ENCODE measurements at regions not wholly inside any gene's neighbourhood (a gene's known extent, or its start where the extent isn't known, plus 50 kb on each side); places are given as distances from the start of the nearest gene placed in this dataset.
A peak's percentile ranks its signal among the peaks of the same experiment; 100 is the strongest.

DNA sequence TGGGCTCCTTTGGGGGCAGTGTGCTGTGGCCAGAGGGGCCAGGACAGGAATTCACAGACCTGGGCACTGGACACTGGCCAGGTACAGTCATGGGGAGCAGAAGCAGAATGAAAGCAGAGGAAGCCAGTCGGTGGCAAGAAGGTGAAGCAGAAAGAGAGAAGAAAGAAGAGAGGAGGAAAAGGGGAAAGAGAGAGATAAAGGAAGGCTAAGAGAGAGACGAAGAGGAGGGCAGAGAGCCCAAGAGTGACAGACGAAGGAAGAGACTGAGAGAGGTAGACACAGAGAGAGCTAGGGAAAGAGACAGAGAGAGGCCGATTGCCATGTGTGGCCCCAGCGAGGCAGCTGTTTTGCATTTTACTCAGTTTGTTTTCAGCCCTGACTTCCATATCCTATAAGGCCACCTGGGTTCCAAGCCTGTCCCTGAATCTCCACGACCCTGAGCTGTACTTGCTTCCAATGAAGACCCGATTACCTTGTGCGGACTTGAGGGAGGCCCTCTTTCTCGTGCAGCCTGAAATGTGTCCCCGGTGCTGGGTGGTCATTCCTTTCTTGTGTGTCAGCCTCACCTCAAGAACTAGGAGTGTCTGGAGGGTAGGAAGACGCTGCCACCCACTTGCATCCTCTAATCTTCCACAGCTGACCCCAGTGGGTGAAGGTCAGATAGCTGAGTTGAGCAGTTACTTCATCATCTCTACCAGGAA is 73.9 kb downstream of the LSM3 start:
- H3K4me1 ChIP-seq (ENCODE audit: control insufficient read depth, insufficient read depth, low read length): no peaks in the 10 kb centered on the region
- ATAC-seq (no peak), DNase-seq (no peak)
- H3K27me3 ChIP-seq (ENCODE audit: control insufficient read depth, insufficient read depth): no peaks in the 10 kb centered on the region
- H3K4me3 ChIP-seq (ENCODE audit: low read length): no peak overlapping the region
- WGBS: 90% methylated on average over 11 of the region's 11 CpGs
- no peak overlapping the region for H3K27ac ChIP-seq (ENCODE audit: low read length)
- no peaks in the 10 kb centered on the region for H3K9me3 ChIP-seq (ENCODE audit: control insufficient read depth, low read length)
- intact Hi-C loops (cut with DNase I): no loop called here

DNA sequence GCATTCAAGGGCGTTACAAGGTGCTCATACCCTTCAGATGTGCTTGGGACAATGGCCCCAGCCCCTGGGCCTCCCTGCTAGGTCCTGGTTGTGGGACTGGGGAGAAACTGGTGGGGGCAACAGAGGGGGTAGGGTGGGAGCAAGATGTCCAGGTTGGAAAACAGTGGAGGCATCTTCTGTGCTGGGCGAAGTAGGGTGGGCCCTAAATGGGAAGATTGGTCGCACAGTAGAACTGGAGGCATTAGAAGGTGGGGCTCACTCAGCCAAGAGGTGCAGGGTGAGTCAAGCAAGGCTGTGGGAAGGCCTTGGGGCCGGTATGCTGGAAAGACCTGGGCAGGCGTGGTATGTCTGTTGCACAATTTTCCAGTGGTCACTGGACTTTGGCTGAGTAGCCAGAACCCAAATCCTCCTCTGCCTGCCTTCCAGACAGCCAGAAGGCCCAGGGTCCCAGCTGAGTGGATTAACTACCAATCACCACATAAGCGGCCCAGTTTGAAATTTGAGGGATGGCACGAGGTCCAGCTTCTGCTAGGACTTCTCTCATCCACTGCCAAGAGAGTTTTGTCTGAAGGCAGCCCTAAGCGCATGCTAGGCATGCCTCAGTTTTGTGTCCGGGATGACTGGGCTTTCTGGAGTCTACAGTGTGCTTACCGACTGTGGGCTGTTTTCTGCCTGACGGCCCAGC is 74.5 kb downstream of the LSM3 start:
- DNase-seq (no peak), ATAC-seq (no peak)
- Histone ChIP-seq H3K4me3 (ENCODE audit: low read length) (no peak overlapping the region), H3K9me3 (ENCODE audit: control insufficient read depth, low read length) (no peaks in the 10 kb centered on the region), H3K4me1 (ENCODE audit: control insufficient read depth, insufficient read depth, low read length) (no peaks in the 10 kb centered on the region), H3K27ac (ENCODE audit: low read length) (no peak overlapping the region), H3K27me3 (ENCODE audit: control insufficient read depth, insufficient read depth) (no peaks in the 10 kb centered on the region)
- 82% methylated on average over 11 of the region's 11 CpGs for WGBS
- intact Hi-C loops (cut with DNase I): no loop called here

DNA sequence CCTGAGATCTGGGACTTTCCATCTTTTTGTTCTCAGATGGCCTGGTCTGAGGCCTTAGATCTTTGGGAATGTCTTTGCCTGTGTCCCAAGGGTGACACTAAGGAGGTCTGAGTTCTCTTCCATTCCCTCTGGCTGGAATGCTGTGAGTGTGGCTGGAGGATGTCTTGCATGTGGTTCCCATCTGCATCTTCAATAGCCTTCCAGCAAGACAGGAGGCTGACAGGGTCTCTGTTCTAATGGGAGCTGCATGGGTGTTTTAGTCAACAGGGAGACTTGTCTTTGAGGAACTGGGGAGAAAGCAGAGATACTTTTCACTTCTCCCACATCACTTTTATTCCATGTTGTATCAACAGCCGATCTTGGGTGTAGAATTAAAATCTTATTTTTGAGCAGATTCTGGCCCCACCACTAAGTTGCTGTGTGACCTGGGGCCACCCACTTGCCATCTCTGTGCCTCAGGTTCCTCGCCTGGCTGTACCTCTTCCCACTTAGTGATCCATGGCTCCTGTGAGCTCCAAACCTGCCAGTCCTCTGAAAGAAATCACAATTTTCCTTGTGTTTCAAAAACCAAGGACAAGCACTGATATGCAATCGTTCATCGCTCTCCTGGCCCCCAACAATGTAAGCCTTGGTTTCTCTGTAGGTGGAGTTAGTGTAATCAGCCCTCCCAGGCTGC is 75.2 kb downstream of the LSM3 start:
- H3K27ac ChIP-seq (ENCODE audit: low read length): no peak overlapping the region
- DNase-seq (no peak), ATAC-seq (no peak)
- H3K4me1 ChIP-seq (ENCODE audit: control insufficient read depth, insufficient read depth, low read length): no peaks in the 10 kb centered on the region
- H3K27me3 ChIP-seq (ENCODE audit: control insufficient read depth, insufficient read depth): no peaks in the 10 kb centered on the region
- H3K4me3 ChIP-seq (ENCODE audit: low read length): no peak overlapping the region
- 92% methylated on average over 4 of the region's 4 CpGs for WGBS
- H3K9me3 ChIP-seq (ENCODE audit: control insufficient read depth, low read length): no peaks in the 10 kb centered on the region
- intact Hi-C loops (cut with DNase I): no loop called here

DNA sequence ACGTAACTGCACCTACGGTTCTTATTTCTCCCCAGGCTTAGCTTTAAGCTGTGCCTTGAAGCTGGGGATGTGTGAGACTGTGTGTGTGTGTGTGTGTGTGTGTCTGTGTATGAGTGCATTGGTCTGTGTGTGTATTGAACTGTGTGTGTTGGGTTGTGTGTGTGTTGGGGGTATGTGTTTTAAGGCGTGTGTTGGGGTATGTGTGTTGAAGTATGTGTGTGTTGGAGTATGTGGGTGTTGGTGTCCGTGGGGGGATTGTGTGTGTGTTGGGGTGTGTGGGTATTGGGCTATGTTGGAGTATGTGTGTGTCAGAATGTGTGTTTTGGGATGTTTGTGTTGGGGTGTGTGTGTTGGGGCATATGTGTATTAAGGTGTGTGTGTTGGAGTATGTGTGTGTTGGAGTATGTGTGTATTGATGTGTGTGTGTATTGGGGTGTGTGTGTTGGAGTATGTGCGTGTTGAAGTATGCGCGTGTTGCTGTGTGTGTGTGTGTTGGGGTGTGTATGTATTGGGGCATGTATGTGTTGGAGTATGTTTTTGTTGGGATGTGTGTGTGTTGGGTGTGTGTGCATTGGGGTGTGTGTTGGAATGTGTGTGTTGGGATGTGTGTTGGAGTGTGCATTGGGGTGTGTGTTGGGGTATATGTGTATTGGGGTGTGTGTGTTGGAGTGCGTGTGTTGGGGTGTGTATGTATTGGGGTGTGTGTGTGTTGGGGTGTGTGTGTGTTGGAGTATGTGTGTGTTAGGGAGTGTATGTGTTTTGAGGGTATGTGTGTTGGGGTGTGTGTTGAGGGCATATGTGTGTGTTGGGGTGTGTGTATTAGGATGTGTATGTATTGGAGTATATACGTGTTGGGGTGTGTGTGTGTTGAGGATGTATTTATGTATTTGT is 76.4 kb downstream of the LSM3 start:
- 94% methylated on average over 9 of the region's 9 CpGs for WGBS
- DNase-seq (no peak), ATAC-seq (no peak)
- H3K4me1 ChIP-seq (ENCODE audit: control insufficient read depth, insufficient read depth, low read length): no peaks in the 10 kb centered on the region
- no peak overlapping the region for H3K27ac ChIP-seq (ENCODE audit: low read length)
- intact Hi-C loops (cut with DNase I): no loop called here
- H3K4me3 ChIP-seq (ENCODE audit: low read length): no peak overlapping the region
- no peaks in the 10 kb centered on the region for H3K9me3 ChIP-seq (ENCODE audit: control insufficient read depth, low read length)
- H3K27me3 ChIP-seq (ENCODE audit: control insufficient read depth, insufficient read depth): no peaks in the 10 kb centered on the region

DNA sequence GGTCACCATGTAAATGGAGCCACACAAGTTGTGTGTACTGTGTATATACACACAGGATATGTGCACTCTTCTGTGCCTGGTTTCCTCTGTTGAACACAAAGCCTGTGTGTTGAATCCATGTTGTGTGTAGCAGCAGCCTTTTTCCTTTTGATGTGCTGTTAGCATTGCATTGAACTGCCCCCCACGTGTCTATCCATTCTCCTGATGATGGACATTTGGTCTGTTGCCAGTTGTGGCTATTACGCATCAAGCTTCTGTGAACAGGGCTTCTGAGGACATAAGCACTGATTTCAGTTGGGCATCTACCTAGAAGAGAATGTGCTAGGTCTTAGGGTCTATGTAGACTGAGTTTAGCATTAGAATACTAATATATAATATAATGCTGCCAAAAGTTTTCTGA is 77.4 kb downstream of the LSM3 start:
- ATAC-seq (peak in 1 of 2 donors; percentile 28), DNase-seq (no peak)
- Histone ChIP-seq H3K9me3 (ENCODE audit: control insufficient read depth, low read length) (no peaks in the 10 kb centered on the region), H3K4me3 (ENCODE audit: low read length) (no peak overlapping the region), H3K27ac (ENCODE audit: low read length) (no peak overlapping the region), H3K4me1 (ENCODE audit: control insufficient read depth, insufficient read depth, low read length) (no peaks in the 10 kb centered on the region), H3K27me3 (ENCODE audit: control insufficient read depth, insufficient read depth) (no peaks in the 10 kb centered on the region)
- WGBS: 39% methylated on average over 2 of the region's 2 CpGs
- intact Hi-C loops (cut with DNase I): no loop called here

DNA sequence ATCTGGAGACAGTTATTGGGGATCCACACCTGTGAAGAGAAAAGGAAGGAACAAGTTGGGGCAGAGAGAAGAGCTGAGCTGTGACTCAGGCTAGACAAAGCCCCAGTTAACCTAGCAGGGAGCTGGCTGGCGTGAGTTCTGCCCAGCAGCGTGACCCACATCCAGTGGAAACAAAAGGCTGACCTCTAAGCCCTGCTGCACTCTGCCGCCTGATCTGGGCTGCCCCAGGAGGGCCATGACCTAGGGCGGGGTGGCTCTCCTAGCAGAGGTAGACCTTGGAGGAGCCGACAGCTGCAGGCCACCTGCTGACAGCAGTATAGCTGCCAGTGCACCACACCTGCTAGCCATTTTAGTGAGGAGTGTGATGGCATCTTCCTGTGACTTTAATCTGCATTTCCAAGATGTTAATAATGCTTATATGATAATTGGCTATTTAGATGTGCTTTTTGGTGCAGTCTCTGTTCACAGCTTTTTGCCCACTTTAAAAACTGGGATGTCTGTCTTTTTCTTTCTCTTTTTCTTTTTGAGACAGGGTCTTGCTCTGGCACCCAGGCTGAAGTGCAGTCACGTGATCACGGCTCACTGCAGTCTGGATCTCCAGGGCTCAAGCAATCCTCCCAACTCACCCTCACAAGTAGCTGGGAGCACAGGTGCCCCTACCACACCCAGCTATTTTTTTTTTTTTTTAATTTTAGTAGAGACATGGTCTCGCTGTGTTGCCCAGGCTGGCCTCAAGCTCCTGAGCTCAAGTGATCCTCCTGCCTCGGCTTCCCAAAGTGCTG is 78.1 kb downstream of the LSM3 start:
- intact Hi-C loops (cut with DNase I): no loop called here

DNA sequence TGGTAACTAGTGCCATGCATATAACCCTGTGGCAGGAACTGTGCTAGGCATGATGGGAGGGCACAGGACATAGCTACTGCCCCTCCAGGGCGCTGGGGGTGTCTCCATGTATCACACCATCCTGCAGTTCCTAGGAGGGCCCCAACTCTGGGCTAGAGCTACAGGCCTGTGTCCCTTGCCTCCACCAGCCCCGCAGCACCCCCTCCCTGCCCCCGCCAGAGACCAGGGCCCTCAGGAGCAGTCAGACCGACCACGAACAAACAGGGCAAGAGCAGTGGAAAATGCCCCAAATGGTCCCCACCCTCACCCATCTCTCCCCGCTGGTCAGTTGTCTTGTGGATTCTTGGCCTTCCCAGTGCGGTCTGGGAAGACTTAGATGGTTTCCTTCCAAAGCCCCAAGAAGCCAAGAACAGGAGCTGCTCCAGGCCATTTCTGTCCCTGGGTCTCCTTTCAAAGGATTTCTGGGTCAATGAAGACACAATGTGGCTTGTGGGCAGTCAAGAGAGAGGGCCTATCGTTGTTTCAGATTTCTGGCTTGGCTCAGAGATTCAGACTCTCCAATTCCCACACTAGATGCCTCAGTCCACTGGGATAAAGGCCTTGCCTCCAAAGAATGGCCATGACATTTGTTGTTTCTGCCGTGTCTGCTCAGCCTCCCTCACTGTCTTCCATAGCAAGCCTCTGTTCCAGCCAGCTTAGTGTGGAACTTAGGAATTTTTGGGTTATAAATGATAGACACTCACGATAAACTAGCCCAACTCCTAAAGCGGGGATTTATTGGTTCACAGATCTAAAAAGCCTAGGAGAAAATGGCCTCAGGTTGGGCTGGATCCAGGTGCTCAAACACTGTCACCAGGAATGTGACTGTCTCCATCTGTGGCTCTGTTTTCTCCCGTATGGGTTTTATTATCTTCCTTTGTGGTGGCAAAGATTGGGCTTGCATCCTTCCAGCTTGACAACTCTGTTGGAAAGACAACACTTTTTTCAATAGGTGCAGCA is 80.6 kb downstream of the LSM3 start:
- H3K27me3 ChIP-seq (ENCODE audit: control insufficient read depth, insufficient read depth): no peaks in the 10 kb centered on the region
- DNase-seq (no peak), ATAC-seq (no peak)
- no peaks in the 10 kb centered on the region for H3K9me3 ChIP-seq (ENCODE audit: control insufficient read depth, low read length)
- intact Hi-C loops (cut with DNase I): no loop called here
- H3K4me3 ChIP-seq (ENCODE audit: low read length): no peak overlapping the region
- H3K4me1 ChIP-seq (ENCODE audit: control insufficient read depth, insufficient read depth, low read length): no peaks in the 10 kb centered on the region
- WGBS: 76% methylated on average over 12 of the region's 12 CpGs
- no peak overlapping the region for H3K27ac ChIP-seq (ENCODE audit: low read length)

More for the DNA sequence above, 78.1 kb downstream of the LSM3 start:
- no peaks in the 10 kb centered on the region for H3K4me1 ChIP-seq (ENCODE audit: control insufficient read depth, insufficient read depth, low read length)
- H3K4me3 ChIP-seq (ENCODE audit: low read length): no peak overlapping the region
- H3K27ac ChIP-seq (ENCODE audit: low read length): no peak overlapping the region
- no peaks in the 10 kb centered on the region for H3K9me3 ChIP-seq (ENCODE audit: control insufficient read depth, low read length)
- ATAC-seq (peak in 1 of 2 donors; percentile 51), DNase-seq (peak in 1 of 3 donors; percentile 33)
- WGBS: 70% methylated on average over 9 of the region's 9 CpGs
- H3K27me3 ChIP-seq (ENCODE audit: control insufficient read depth, insufficient read depth): no peaks in the 10 kb centered on the region

DNA sequence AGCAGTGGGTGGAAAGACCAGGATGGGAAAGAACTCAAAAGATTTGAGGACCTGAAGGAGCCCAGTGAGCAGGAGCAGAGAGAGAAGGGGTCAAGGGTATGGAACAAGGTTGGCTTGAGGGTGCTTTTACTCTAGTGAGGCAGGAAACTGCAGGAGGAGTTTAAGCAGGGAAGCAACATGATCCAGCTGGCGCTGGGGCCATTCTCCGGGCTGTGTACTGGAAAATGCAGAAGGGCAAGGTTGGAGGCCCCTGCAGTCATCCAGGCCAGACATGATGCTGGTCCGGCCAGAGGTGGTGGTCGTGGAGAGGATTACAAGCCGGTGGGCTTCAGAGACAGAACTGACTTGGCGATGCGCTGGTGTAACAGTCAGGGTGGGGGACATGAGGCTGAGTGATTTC is 81.8 kb downstream of the LSM3 start:
- no peaks in the 10 kb centered on the region for H3K9me3 ChIP-seq (ENCODE audit: control insufficient read depth, low read length)
- DNase-seq (no peak), ATAC-seq (no peak)
- H3K4me1 ChIP-seq (ENCODE audit: control insufficient read depth, insufficient read depth, low read length): no peaks in the 10 kb centered on the region
- no peak overlapping the region for H3K27ac ChIP-seq (ENCODE audit: low read length)
- intact Hi-C loops (cut with DNase I): loop anchor here (2.0 to 5.0 kb wide), 2 partner anchors 207 to 208 kb away; no protein-coding TSS in a partner anchor
- WGBS: 85% methylated on average over 7 of the region's 7 CpGs
- H3K4me3 ChIP-seq (ENCODE audit: low read length): no peak overlapping the region
- no peaks in the 10 kb centered on the region for H3K27me3 ChIP-seq (ENCODE audit: control insufficient read depth, insufficient read depth)

DNA sequence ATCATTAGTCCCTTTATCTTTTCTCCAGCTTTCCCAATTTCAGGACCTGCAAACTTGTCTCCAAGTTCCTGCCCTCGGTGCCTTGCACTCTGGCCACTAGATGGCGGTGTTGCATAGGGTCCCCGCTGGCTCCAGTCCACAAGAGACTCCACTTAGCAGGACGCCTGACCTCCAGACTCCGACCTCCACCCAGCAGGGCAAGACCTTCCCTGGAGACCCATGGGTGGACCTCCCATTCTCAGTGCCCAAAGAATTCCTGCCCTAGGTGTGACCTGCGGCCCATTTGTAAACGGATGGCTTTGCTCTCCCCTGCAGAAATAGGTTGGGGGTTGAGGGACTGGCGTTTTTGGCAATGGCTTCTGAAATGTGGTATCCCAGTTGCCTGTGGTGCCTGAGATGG is 82.6 kb downstream of the LSM3 start:
- 17% methylated on average over 8 of the region's 8 CpGs for WGBS
- no peaks in the 10 kb centered on the region for H3K9me3 ChIP-seq (ENCODE audit: control insufficient read depth, low read length)
- intact Hi-C loops (cut with DNase I): loop anchor here (2.0 to 5.0 kb wide), 2 partner anchors 206 to 208 kb away; no protein-coding TSS in a partner anchor
- peak; percentile 83 to 88 for ATAC-seq
- DNase-seq: peak; percentile 80 to 92 (median 92)
- no peak overlapping the region for H3K27ac ChIP-seq (ENCODE audit: low read length)
- no peaks in the 10 kb centered on the region for H3K4me1 ChIP-seq (ENCODE audit: control insufficient read depth, insufficient read depth, low read length)
- H3K27me3 ChIP-seq (ENCODE audit: control insufficient read depth, insufficient read depth): no peaks in the 10 kb centered on the region
- H3K4me3 ChIP-seq (ENCODE audit: low read length): no peak overlapping the region

Measured in right cardiac atrium (tissue), 5 donors.